Astrocyte (in vitro differentiated cells and primary cell): ENCODE measurements at regions not wholly inside any gene's neighbourhood (a gene's known extent, or its start where the extent isn't known, plus 50 kb on each side); places are given as distances from the start of the nearest gene placed in this dataset.

Experiments used
- DNase-seq: peaks from one replicate; pipeline ENCODE4 v3.0.0-alpha.2; 2010; ENCODE audit warnings: low read depth
- FAIRE-seq: peaks from 2 replicates; lab custom pipeline; 2011; peaks lifted over from hg19 to GRCh38; lab: Jason Lieb, UNC
- H2AFZ ChIP-seq: 2 replicates; pipeline ENCODE4 v1.6.0; 2012; ENCODE audit warnings: low read depth, low read length, inconsistent platforms
- H3K27ac ChIP-seq: 2 replicates; pipeline ENCODE4 v1.5.1; 2011; ENCODE audit warnings: low read depth, low read length, inconsistent platforms
- H3K27me3 ChIP-seq: 2 replicates; pipeline ENCODE4 v1.6.0; 2011; ENCODE audit warnings: low read length, inconsistent platforms; ENCODE audit not compliant: insufficient read depth
- H3K36me3 ChIP-seq: 2 replicates; pipeline ENCODE4 v1.5.1; 2011; ENCODE audit warnings: low read length, inconsistent platforms; ENCODE audit not compliant: insufficient read depth
- H3K4me1 ChIP-seq: 2 replicates; pipeline ENCODE4 v1.5.1; 2011; ENCODE audit warnings: low read length, inconsistent platforms; ENCODE audit not compliant: insufficient read depth
- H3K4me2 ChIP-seq: 2 replicates; pipeline ENCODE4 v1.6.0; 2012; ENCODE audit warnings: low read length, inconsistent platforms
- H3K4me3 ChIP-seq: 2 replicates; pipeline ENCODE4 v1.5.1; 2011; ENCODE audit warnings: low read depth, mild to moderate bottlenecking, low read length, inconsistent platforms; ENCODE audit not compliant: insufficient read depth
- H3K79me2 ChIP-seq: 2 replicates; pipeline ENCODE4 v1.6.0; 2012; ENCODE audit warnings: mild to moderate bottlenecking, low read length, inconsistent platforms; ENCODE audit not compliant: insufficient read depth
- H3K9ac ChIP-seq: 2 replicates; pipeline ENCODE4 v1.6.0; 2012; ENCODE audit warnings: mild to moderate bottlenecking, low read length, inconsistent platforms
- H3K9me3 ChIP-seq: 2 replicates; pipeline ENCODE4 v1.5.1; 2012; ENCODE audit warnings: low read depth, mild to moderate bottlenecking, low read length, inconsistent platforms; ENCODE audit not compliant: insufficient read depth
- H4K20me1 ChIP-seq: 2 replicates; pipeline ENCODE4 v1.6.0; 2012; ENCODE audit warnings: low read length, inconsistent platforms; ENCODE audit not compliant: insufficient read depth
- H3K27ac Mint-ChIP-seq: one replicate; pipeline ENCODE4 v1.8.0; 2021; ENCODE audit warnings: mild to moderate bottlenecking, mixed read lengths; ENCODE audit not compliant: unreplicated experiment
- H3K27me3 Mint-ChIP-seq: one replicate; pipeline ENCODE4 v1.8.0; 2021; ENCODE audit warnings: low read depth, mixed read lengths; ENCODE audit not compliant: unreplicated experiment
- H3K36me3 Mint-ChIP-seq: one replicate; pipeline ENCODE4 v1.8.0; 2021; ENCODE audit warnings: low read depth, mixed read lengths; ENCODE audit not compliant: unreplicated experiment
- H3K4me1 Mint-ChIP-seq: one replicate; pipeline ENCODE4 v1.8.0; 2021; ENCODE audit warnings: low read depth, mixed read lengths; ENCODE audit not compliant: unreplicated experiment
- H3K4me3 Mint-ChIP-seq: one replicate; pipeline ENCODE4 v1.8.0; 2021; ENCODE audit warnings: mild to moderate bottlenecking, moderate library complexity, mixed read lengths; ENCODE audit not compliant: unreplicated experiment
- H3K9me3 Mint-ChIP-seq: one replicate; pipeline ENCODE4 v1.8.0; 2021; ENCODE audit warnings: mild to moderate bottlenecking, mixed read lengths; ENCODE audit not compliant: unreplicated experiment
- CTCF ChIP-seq: IDR thresholded peaks from 2 replicates; pipeline ENCODE4 v1.5.1; 2011; ENCODE audit warnings: low read depth, mild to moderate bottlenecking, inconsistent platforms, low read length, moderate library complexity; ENCODE audit not compliant: insufficient read depth
- EZH2 ChIP-seq: IDR thresholded peaks from 2 replicates; pipeline ENCODE4 v1.6.1; 2012; ENCODE audit warnings: mild to moderate bottlenecking, low read length, inconsistent platforms; ENCODE audit not compliant: insufficient read depth

- Mint-ChIP-seq H3K36me3 (peaks cover 2% of the 10 kb centered on the region), H3K9me3 (peaks cover 7% of the 10 kb centered on the region), H3K4me1 (peaks cover 19% of the 10 kb centered on the region), H3K27me3 (no peaks in the 10 kb centered on the region), H3K4me3 (no peak overlapping the region), H3K27ac (peak overlapping the region; percentile 88)
- Histone ChIP-seq H3K27ac (no peak overlapping the region), H3K4me2 (no peak overlapping the region), H3K9me3 (no peaks in the 10 kb centered on the region), H3K27me3 (no peaks in the 10 kb centered on the region), H3K36me3 (no peaks in the 10 kb centered on the region), H3K4me3 (no peak overlapping the region), H3K4me1 (peaks cover 13% of the 10 kb centered on the region), H2AFZ (no peak overlapping the region), H4K20me1 (no peaks in the 10 kb centered on the region), H3K9ac (no peak overlapping the region), H3K79me2 (no peaks in the 10 kb centered on the region)
- TF ChIP-seq EZH2 (no peak), CTCF (no peak)
- no peak for FAIRE-seq
- no peak for DNase-seq
Observed at GRCh38 chr6:131399433-131399832, 173.6 kb upstream of the ARG1 start.

GRCh38 chr6:131400054-131400778, 172.8 kb upstream of the ARG1 start:
- H4K20me1 ChIP-seq = no peaks in the 10 kb centered on the region
- H3K36me3 Mint-ChIP-seq = peaks cover 2% of the 10 kb centered on the region
- H3K27ac Mint-ChIP-seq = peak overlapping the region; percentile 88
- no peaks in the 10 kb centered on the region for H3K36me3 ChIP-seq
- peak; percentile 94 for FAIRE-seq
- peak overlapping the region; percentile 35 for H3K4me2 ChIP-seq
- H3K4me1 Mint-ChIP-seq = peaks cover 19% of the 10 kb centered on the region
- H2AFZ ChIP-seq = no peak overlapping the region
- H3K4me3 Mint-ChIP-seq = peak overlapping the region; percentile 30
- peaks cover 13% of the 10 kb centered on the region for H3K4me1 ChIP-seq
- H3K9me3 ChIP-seq = no peaks in the 10 kb centered on the region
- peaks cover 7% of the 10 kb centered on the region for H3K9me3 Mint-ChIP-seq
- DNase-seq = peak; percentile 93
- peak overlapping the region; percentile 44 for H3K27ac ChIP-seq
- TF ChIP-seq CTCF = no peak
- no peak for TF ChIP-seq EZH2
- no peaks in the 10 kb centered on the region for H3K27me3 ChIP-seq
- H3K9ac ChIP-seq = no peak overlapping the region
- no peaks in the 10 kb centered on the region for H3K79me2 ChIP-seq
- H3K27me3 Mint-ChIP-seq = no peaks in the 10 kb centered on the region
- no peak overlapping the region for H3K4me3 ChIP-seq

GRCh38 chr6:131400779-131401496, 172.1 kb upstream of the ARG1 start:
- Mint-ChIP-seq H3K27me3 (no peaks in the 10 kb centered on the region), H3K4me1 (peaks cover 19% of the 10 kb centered on the region), H3K36me3 (peaks cover 2% of the 10 kb centered on the region), H3K9me3 (peaks cover 7% of the 10 kb centered on the region), H3K4me3 (peak overlapping the region; percentile 30), H3K27ac (peak overlapping the region; percentile 88)
- Histone ChIP-seq H3K36me3 (no peaks in the 10 kb centered on the region), H4K20me1 (no peaks in the 10 kb centered on the region), H3K27ac (no peak overlapping the region), H3K9me3 (no peaks in the 10 kb centered on the region), H3K79me2 (no peaks in the 10 kb centered on the region), H3K27me3 (no peaks in the 10 kb centered on the region), H3K4me3 (no peak overlapping the region), H2AFZ (no peak overlapping the region), H3K9ac (no peak overlapping the region), H3K4me1 (peaks cover 13% of the 10 kb centered on the region), H3K4me2 (peak overlapping the region; percentile 35)
- no peak for FAIRE-seq
- no peak for DNase-seq
- TF ChIP-seq CTCF (no peak), EZH2 (no peak)
